ENCODE measurements at regions not wholly inside any gene's neighbourhood (a gene's known extent, or its start where the extent isn't known, plus 50 kb on each side); places are given as distances from the start of the nearest gene placed in this dataset.

DNA sequence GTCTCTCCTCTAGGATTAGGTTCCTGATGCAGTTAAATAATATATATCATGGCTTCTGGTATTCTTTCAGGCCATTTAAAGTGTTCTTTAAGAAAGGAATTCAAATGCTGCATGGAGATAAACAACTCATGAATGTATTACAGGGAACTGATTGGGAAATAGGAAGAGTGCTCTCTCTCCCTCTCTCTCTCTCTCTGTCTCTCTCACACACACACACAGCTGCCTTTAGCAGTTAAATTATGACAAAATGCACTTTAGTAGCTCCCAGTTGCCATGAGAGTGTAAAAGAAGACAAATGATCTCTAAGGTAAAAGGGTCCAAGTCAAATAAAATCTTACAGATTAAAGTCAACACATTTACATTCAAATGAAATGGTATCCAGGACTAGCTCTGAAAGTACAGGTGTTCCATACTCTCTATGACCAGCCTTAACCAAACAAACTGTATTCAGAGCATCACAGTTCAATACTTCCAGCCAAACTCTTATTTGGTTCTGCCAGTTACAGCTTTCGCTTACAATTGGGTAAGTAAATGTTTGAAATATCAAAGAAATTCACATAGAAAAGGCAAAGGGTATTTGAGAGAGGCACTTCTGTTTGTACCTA is 94.7 kb upstream of the CXXC4 start:
- DNase-seq (ENCODE audit: low spot score): no peak
- Histone ChIP-seq H3K9me2 (replicated peaks; ENCODE audit: insufficient read depth) (no peaks in the 10 kb centered on the region), H4K20me1 (ENCODE audit: insufficient read depth, poor library complexity, severe bottlenecking) (no peaks in the 10 kb centered on the region), H2AFZ (no peak overlapping the region), H3K4me1 (ENCODE audit: insufficient read depth) (no peaks in the 10 kb centered on the region), H3K79me2 (no peaks in the 10 kb centered on the region), H3K4me3 (no peak overlapping the region), H3K36me3 (replicated peaks; ENCODE audit: insufficient read depth, low read depth) (no peaks in the 10 kb centered on the region), H3K27me3 (no peaks in the 10 kb centered on the region), H3K27ac (no peak overlapping the region), H3K9me3 (ENCODE audit: low read depth) (no peaks in the 10 kb centered on the region), H3K4me2 (no peak overlapping the region)
- TF ChIP-seq EZH2phosphoT487 (IDR thresholded peaks at IDR 0.05; ENCODE audit: low read depth, severe bottlenecking, unreplicated experiment) (no peak), EZH2 (IDR thresholded peaks at IDR 0.05; ENCODE audit: borderline replicate concordance) (no peak)
- TF ChIP-seq, protein P1, sequence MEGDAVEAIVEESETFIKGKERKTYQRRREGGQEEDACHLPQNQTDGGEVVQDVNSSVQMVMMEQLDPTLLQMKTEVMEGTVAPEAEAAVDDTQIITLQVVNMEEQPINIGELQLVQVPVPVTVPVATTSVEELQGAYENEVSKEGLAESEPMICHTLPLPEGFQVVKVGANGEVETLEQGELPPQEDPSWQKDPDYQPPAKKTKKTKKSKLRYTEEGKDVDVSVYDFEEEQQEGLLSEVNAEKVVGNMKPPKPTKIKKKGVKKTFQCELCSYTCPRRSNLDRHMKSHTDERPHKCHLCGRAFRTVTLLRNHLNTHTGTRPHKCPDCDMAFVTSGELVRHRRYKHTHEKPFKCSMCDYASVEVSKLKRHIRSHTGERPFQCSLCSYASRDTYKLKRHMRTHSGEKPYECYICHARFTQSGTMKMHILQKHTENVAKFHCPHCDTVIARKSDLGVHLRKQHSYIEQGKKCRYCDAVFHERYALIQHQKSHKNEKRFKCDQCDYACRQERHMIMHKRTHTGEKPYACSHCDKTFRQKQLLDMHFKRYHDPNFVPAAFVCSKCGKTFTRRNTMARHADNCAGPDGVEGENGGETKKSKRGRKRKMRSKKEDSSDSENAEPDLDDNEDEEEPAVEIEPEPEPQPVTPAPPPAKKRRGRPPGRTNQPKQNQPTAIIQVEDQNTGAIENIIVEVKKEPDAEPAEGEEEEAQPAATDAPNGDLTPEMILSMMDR (IDR thresholded peaks at IDR 0.05; ENCODE audit: poor library complexity): no peak
- WGBS (ENCODE audit: low lambda C conversion rate, missing lambda C conversion rate): 90% methylated on average over 1 of the region's 1 CpG

DNA sequence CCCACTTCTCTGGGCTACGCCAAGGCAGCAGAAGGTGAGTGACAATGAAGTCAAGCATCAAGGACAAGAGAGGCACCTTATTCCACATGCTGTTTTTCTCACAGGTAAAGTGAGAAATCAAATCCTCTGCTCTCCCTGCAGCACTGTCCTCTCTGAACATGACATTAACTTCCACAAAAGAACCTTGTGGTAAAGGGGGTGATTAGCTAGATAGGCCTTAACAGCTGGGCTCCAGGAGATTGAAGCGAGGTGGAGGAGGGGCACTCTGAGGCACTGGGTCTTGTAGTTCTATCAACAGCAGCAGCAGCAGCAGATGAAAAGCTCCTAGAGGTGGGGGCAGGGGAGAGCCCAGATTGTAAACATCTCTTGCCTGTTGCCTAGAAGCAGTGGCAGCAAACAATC is 96.8 kb upstream of the CXXC4 start:
- no peak overlapping the region for H3K4me2 ChIP-seq
- TF ChIP-seq, protein P1 (IDR thresholded peaks at IDR 0.05; ENCODE audit: poor library complexity): no peak
- TF ChIP-seq EZH2phosphoT487 (IDR thresholded peaks at IDR 0.05; ENCODE audit: low read depth, severe bottlenecking, unreplicated experiment) (no peak), EZH2 (IDR thresholded peaks at IDR 0.05; ENCODE audit: borderline replicate concordance) (no peak)
- H2AFZ ChIP-seq: peak overlapping the region; percentile 37
- no peaks in the 10 kb centered on the region for H4K20me1 ChIP-seq (ENCODE audit: insufficient read depth, poor library complexity, severe bottlenecking)
- 47% methylated on average over 2 of the region's 2 CpGs for WGBS (ENCODE audit: low lambda C conversion rate, missing lambda C conversion rate)
- no peaks in the 10 kb centered on the region for H3K4me1 ChIP-seq (ENCODE audit: insufficient read depth)
- H3K79me2 ChIP-seq: no peaks in the 10 kb centered on the region
- H3K4me3 ChIP-seq: no peak overlapping the region
- H3K27ac ChIP-seq: no peak overlapping the region
- no peaks in the 10 kb centered on the region for H3K9me3 ChIP-seq (ENCODE audit: low read depth)
- no peaks in the 10 kb centered on the region for H3K36me3 ChIP-seq (replicated peaks; ENCODE audit: insufficient read depth, low read depth)
- H3K27me3 ChIP-seq: no peaks in the 10 kb centered on the region
- DNase-seq (ENCODE audit: low spot score): peak; percentile 59
- H3K9me2 ChIP-seq (replicated peaks; ENCODE audit: insufficient read depth): no peaks in the 10 kb centered on the region

DNA sequence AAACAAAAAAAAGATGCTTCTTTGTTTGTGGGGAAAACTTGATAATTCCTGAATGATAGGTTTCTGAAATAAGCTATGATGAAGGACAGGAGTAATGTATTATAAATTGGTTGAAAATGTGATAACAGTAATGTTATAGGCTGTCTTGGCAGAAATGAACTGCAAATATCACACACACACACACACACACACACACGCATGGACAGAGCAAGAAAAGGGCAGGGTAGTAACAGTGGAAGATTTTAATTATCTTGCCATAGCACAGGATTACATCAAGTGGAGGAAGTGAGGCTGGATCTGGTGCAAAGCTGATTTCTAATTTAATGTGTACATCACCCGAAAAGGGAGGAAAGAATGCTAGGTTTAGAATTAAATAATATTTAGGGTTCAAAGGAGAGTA is 97.5 kb upstream of the CXXC4 start:
- H3K4me3 ChIP-seq: no peak overlapping the region
- no peaks in the 10 kb centered on the region for H3K79me2 ChIP-seq
- 87% methylated on average over 2 of the region's 2 CpGs for WGBS (ENCODE audit: low lambda C conversion rate, missing lambda C conversion rate)
- H3K36me3 ChIP-seq (replicated peaks; ENCODE audit: insufficient read depth, low read depth): no peaks in the 10 kb centered on the region
- H3K9me3 ChIP-seq (ENCODE audit: low read depth): no peaks in the 10 kb centered on the region
- no peak overlapping the region for H2AFZ ChIP-seq
- H3K4me2 ChIP-seq: no peak overlapping the region
- H3K4me1 ChIP-seq (ENCODE audit: insufficient read depth): no peaks in the 10 kb centered on the region
- no peaks in the 10 kb centered on the region for H3K9me2 ChIP-seq (replicated peaks; ENCODE audit: insufficient read depth)
- TF ChIP-seq, protein P1 (IDR thresholded peaks at IDR 0.05; ENCODE audit: poor library complexity): no peak
- TF ChIP-seq EZH2phosphoT487 (IDR thresholded peaks at IDR 0.05; ENCODE audit: low read depth, severe bottlenecking, unreplicated experiment) (no peak), EZH2 (IDR thresholded peaks at IDR 0.05; ENCODE audit: borderline replicate concordance) (no peak)
- DNase-seq (ENCODE audit: low spot score): no peak
- peak overlapping the region; percentile 53 for H3K27ac ChIP-seq
- H4K20me1 ChIP-seq (ENCODE audit: insufficient read depth, poor library complexity, severe bottlenecking): no peaks in the 10 kb centered on the region
- no peaks in the 10 kb centered on the region for H3K27me3 ChIP-seq
